Bronchial epithelial cell (primary cell): ENCODE measurements at regions not wholly inside any gene's neighbourhood (a gene's known extent, or its start where the extent isn't known, plus 50 kb on each side); places are given as distances from the start of the nearest gene placed in this dataset.

Experiments used
- DNase-seq: peaks from one replicate; pipeline ENCODE4 v3.0.0-alpha.2; 2010; ENCODE audit warnings: low read depth
- FAIRE-seq: peaks from 2 replicates; lab custom pipeline; 2011; peaks lifted over from hg19 to GRCh38; lab: Jason Lieb, UNC
- H3K27me3 ChIP-seq: 2 replicates; pipeline ENCODE4 v1.5.1; 2011; ENCODE audit warnings: low read length; ENCODE audit not compliant: control insufficient read depth, insufficient read depth
- H3K36me3 ChIP-seq: 2 replicates; pipeline ENCODE4 v1.5.1; 2011; ENCODE audit warnings: low read length; ENCODE audit not compliant: control insufficient read depth, insufficient read depth
- H3K4me3 ChIP-seq: 2 replicates; pipeline ENCODE4 v1.5.1; 2011; ENCODE audit warnings: mild to moderate bottlenecking, low read depth, low read length, control low read depth
- TF ChIP-seq, protein P1 (sequence below): IDR thresholded peaks from 2 replicates; pipeline ENCODE4 v1.5.1; 2011; ENCODE audit warnings: mild to moderate bottlenecking, moderate library complexity, low read length, control low read depth, inconsistent platforms; ENCODE audit not compliant: insufficient read depth, severe bottlenecking

DNA sequence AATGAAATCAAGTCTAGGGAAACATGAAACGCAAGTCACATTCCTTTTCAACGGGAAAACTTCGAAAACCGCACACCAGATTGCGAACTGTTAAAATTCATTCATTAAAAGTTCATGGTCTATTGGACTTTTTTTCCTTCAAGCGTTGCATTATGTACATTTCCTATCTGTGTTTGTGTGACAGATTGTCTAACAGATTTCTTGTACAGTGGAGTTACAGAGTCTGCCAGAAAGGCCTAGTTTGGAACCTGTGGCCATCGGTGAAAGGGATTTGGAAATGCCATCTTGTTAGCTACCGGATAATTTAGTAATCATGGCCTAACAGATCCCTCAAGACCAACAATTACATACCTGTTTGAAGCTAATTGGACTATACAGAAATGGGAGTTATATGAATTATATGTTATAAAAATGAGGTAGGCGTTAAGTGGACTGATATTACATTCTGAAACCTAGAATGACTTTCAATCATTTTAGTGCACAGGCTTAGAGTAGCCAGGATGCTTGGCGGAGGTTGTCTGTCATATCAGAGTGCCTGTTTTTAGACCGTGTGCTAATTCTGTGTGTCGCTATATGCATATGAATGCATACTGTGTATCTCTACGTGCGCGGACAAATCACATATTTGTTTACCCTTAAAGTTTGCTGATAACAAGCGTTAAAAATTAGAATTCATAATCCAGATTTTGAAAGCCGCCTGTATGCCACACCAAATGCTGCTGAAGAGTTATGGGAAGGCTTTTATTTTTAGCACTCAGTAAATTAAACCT lies 885.4 kb upstream of the RBFOX1 start:
- FAIRE-seq (no peak), DNase-seq (no peak)
- Histone ChIP-seq H3K27me3 (no peaks in the 10 kb centered on the region), H3K4me3 (no peak overlapping the region), H3K36me3 (no peaks in the 10 kb centered on the region)
- TF ChIP-seq, protein P1, sequence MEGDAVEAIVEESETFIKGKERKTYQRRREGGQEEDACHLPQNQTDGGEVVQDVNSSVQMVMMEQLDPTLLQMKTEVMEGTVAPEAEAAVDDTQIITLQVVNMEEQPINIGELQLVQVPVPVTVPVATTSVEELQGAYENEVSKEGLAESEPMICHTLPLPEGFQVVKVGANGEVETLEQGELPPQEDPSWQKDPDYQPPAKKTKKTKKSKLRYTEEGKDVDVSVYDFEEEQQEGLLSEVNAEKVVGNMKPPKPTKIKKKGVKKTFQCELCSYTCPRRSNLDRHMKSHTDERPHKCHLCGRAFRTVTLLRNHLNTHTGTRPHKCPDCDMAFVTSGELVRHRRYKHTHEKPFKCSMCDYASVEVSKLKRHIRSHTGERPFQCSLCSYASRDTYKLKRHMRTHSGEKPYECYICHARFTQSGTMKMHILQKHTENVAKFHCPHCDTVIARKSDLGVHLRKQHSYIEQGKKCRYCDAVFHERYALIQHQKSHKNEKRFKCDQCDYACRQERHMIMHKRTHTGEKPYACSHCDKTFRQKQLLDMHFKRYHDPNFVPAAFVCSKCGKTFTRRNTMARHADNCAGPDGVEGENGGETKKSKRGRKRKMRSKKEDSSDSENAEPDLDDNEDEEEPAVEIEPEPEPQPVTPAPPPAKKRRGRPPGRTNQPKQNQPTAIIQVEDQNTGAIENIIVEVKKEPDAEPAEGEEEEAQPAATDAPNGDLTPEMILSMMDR, result no peak

DNA sequence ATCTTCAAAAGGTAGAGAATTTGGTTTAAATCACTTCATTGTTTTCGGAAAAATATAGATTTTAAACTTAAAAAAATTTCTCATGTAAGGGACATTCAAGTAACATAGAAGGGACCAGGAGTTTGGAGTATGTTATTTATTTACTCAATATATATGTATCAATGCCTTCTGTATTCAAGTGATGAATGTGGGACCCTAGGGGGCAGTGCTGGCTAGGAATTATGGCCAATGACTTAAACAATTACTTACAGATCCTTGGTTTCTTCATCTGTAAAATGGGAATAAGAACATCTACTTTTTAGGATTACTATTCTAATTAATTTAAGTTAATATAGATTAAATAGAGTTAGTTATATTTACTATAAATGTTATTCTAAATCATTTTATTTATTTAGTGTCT lies 886.3 kb upstream of the RBFOX1 start:
- TF ChIP-seq, protein P1, result no peak
- DNase-seq, result no peak
- Histone ChIP-seq H3K4me3 (no peak overlapping the region), H3K36me3 (no peaks in the 10 kb centered on the region), H3K27me3 (no peaks in the 10 kb centered on the region)
- FAIRE-seq, result no peak

DNA sequence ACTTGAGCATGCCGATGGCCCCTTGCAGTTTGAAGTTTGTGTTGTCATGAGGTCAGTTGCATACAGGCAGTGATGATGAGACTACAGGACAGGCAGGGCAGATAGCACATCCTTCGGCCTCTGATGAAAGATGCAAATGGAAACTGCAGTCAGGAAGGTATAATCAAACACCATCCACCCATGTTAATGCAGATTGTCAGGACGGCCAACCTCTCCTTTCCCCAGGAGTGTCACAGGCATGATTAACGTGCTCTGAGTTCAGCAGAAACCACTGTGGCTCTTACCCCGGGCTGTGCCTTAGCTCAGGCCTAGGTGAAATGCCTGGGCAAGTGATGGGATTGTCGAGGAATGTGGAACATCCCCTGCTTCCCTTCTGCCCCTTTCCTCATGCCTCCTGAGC lies 893.5 kb upstream of the RBFOX1 start:
- no peak overlapping the region for H3K4me3 ChIP-seq
- FAIRE-seq (peak; percentile 62), DNase-seq (no peak)
- H3K36me3 ChIP-seq, result no peaks in the 10 kb centered on the region
- H3K27me3 ChIP-seq, result no peaks in the 10 kb centered on the region
- TF ChIP-seq, protein P1, result no peak

DNA sequence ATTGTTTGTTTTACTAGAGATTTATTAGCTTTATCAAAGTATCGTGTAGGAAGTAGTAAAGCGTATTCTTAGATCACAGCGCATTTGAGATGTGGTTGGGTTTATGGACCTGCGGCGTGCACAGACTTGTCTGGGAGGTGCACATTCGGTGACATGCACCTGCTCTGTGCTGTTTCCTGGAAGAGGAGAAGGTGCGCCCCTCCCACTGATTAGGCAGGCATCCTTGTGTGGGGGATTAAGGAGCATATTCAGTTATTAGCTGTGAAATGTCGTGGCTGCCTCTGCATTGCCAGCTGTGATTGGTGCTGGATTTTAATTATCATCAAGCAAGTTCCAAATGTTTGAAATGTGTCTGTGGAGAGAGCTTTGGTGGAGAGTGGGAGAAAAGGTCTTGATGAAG lies 903.8 kb upstream of the RBFOX1 start:
- FAIRE-seq, result no peak
- no peak for DNase-seq
- TF ChIP-seq, protein P1, result no peak
- Histone ChIP-seq H3K36me3 (no peaks in the 10 kb centered on the region), H3K27me3 (no peaks in the 10 kb centered on the region), H3K4me3 (no peak overlapping the region)

DNA sequence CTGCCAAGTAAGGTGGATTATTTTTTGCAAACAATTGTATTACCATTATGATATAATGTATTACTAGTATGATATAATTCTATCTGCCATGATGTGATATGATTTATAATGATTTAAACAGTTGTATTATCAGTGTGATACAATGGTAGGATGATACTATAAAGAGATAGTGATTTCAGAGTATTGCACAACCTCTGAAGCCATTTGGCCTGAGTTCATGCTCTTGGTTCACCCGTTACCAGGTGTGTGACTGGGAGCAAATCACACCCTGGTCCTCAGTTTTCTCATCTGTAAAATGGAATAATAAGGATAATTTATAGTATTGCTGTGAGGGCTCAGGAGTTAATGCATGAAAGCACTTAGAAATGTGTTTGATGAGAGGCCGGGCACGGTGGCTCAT lies 905.0 kb upstream of the RBFOX1 start:
- Histone ChIP-seq H3K36me3 (no peaks in the 10 kb centered on the region), H3K4me3 (no peak overlapping the region), H3K27me3 (no peaks in the 10 kb centered on the region)
- no peak for DNase-seq
- FAIRE-seq, result no peak
- TF ChIP-seq, protein P1, result no peak

DNA sequence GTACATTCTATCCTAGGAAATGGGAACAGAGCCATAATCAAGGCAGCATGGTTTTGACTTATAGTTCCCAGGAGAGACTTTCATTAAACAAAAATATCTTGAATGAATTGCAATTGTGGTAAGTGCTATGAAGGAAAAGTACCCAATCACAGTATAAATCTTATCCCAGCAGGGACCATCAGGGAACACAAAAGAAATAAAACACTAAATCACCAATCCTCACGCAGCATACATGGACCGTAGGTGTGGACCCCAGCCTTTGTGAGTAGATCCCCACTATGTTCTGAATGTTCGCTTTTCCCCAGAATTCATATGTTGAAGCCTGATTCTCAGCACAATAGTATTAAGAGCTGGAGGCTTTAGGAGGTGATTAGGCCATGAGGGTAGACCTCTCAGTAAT lies 925.0 kb upstream of the RBFOX1 start:
- DNase-seq (no peak), FAIRE-seq (no peak)
- TF ChIP-seq, protein P1, result no peak
- Histone ChIP-seq H3K36me3 (no peaks in the 10 kb centered on the region), H3K4me3 (no peak overlapping the region), H3K27me3 (no peaks in the 10 kb centered on the region)
